Activated CD4-positive, alpha-beta T cell treated with anti-CD3 and anti-CD28 coated beads, Interleukin-2, amount 10 ng/mL, durations not matched to agents 7 days and 5 days (primary cell): ENCODE measurements at regions not wholly inside any gene's neighbourhood (a gene's known extent, or its start where the extent isn't known, plus 50 kb on each side); places are given as distances from the start of the nearest gene placed in this dataset.

Experiments used
- CTCF ChIA-PET: fragments of 350-600 bp; sonication (Branson Sonifier 250); formaldehyde crosslinking; loops from one replicate; lab custom pipeline; 2021; ENCODE audit warnings: antibody characterized with exemption; lab: Charles Lee
- POLR2A ChIA-PET: fragments of 350-600 bp; sonication (Branson Sonifier 250); formaldehyde crosslinking; loops from one replicate; lab custom pipeline; 2021; ENCODE audit warnings: antibody characterized with exemption; lab: Charles Lee
- DNase-seq: peaks from one replicate; pipeline ENCODE4 v3.0.0-alpha.2; 2020
- H3K27ac Mint-ChIP-seq: one replicate; pipeline ENCODE4 v1.8.0; 2021; ENCODE audit warnings: mild to moderate bottlenecking, moderate library complexity, mixed read lengths
- H3K27me3 Mint-ChIP-seq: one replicate; pipeline ENCODE4 v1.8.0; 2021; ENCODE audit warnings: mixed read lengths
- H3K36me3 Mint-ChIP-seq: one replicate; pipeline ENCODE4 v1.8.0; 2021; ENCODE audit warnings: low read depth, mixed read lengths
- H3K4me1 Mint-ChIP-seq: one replicate; pipeline ENCODE4 v1.8.0; 2021; ENCODE audit warnings: mixed read lengths
- H3K4me3 Mint-ChIP-seq: one replicate; pipeline ENCODE4 v1.8.0; 2021; ENCODE audit warnings: mild to moderate bottlenecking, moderate library complexity, mixed read lengths
- H3K9me3 Mint-ChIP-seq: one replicate; pipeline ENCODE4 v1.8.0; 2021; ENCODE audit warnings: mixed read lengths

- CTCF ChIA-PET, result interaction anchor here (1.2 kb wide), 1 partner anchor 24 kb away, joined by 3 read pairs; no protein-coding TSS in a partner anchor
Observed at GRCh38 chr11:110886288-110886970, 174.2 kb upstream of the ARHGAP20 start.

GRCh38 chr11:110883256-110883655, 171.0 kb upstream of the ARHGAP20 start:
- H3K27me3 Mint-ChIP-seq, result peaks cover 2% of the 10 kb centered on the region
- no peaks in the 10 kb centered on the region for H3K9me3 Mint-ChIP-seq
- H3K27ac Mint-ChIP-seq, result no peak overlapping the region
- no peak overlapping the region for H3K4me3 Mint-ChIP-seq
- CTCF ChIA-PET, result no interaction called here
- DNase-seq, result no peak
- H3K4me1 Mint-ChIP-seq, result no peaks in the 10 kb centered on the region
- H3K36me3 Mint-ChIP-seq, result no peaks in the 10 kb centered on the region
- POLR2A ChIA-PET, result no interaction called here

More at GRCh38 chr11:110886288-110886970, 174.2 kb upstream of the ARHGAP20 start:
- Mint-ChIP-seq H3K9me3 (no peaks in the 10 kb centered on the region), H3K27me3 (peaks cover 2% of the 10 kb centered on the region), H3K4me3 (no peak overlapping the region), H3K4me1 (no peaks in the 10 kb centered on the region), H3K27ac (no peak overlapping the region), H3K36me3 (no peaks in the 10 kb centered on the region)
- POLR2A ChIA-PET, result no interaction called here
- DNase-seq, result no peak

GRCh38 chr11:110878513-110878912, 166.3 kb upstream of the ARHGAP20 start:
- Mint-ChIP-seq H3K27me3 (no peaks in the 10 kb centered on the region), H3K4me3 (no peak overlapping the region), H3K27ac (no peak overlapping the region), H3K4me1 (no peaks in the 10 kb centered on the region), H3K9me3 (no peaks in the 10 kb centered on the region), H3K36me3 (no peaks in the 10 kb centered on the region)
- no peak for DNase-seq
- ChIA-PET CTCF (interaction anchor here (0.5 to 0.7 kb wide), 2 partner anchors 45 to 266 kb away, joined by 3 to 4 read pairs; no protein-coding TSS in a partner anchor), POLR2A (interaction anchor here (0.7 kb wide), 1 partner anchor 1143 kb away, joined by 5 read pairs; no protein-coding TSS in a partner anchor)

DNA sequence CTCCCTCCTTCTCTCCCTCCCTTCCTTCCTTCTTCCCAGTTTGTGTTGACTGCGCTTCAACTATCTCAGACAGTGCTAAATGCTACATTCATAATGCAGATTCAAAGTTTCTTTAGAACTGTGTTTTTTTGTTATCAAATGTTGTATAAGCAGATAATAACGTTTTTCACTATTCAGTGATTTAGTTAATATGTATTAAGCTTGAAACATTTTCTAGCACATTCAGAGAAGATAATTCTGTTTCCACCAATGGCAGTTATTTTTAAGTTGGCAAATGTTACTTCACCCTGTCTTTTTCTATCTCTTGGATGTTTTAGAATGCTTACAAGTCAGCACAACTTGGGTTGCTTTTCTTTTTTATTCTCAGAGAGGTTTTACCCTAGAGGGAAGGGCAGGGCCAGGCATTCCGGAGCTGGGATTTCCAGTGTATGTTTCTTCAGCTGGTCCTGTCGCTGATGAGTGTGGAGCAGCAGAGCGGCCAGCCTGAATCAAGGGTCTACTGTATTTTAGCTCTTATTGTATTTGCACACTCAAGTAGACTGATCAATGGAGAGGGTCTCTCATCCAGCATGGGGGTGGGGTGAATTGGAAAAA, 162.3 kb upstream of the ARHGAP20 start:
- no peak overlapping the region for H3K27ac Mint-ChIP-seq
- H3K9me3 Mint-ChIP-seq, result no peaks in the 10 kb centered on the region
- H3K4me3 Mint-ChIP-seq, result no peak overlapping the region
- H3K4me1 Mint-ChIP-seq, result no peaks in the 10 kb centered on the region
- no peak for DNase-seq
- POLR2A ChIA-PET, result no interaction called here
- CTCF ChIA-PET, result no interaction called here
- no peaks in the 10 kb centered on the region for H3K36me3 Mint-ChIP-seq
- H3K27me3 Mint-ChIP-seq, result no peaks in the 10 kb centered on the region

GRCh38 chr11:110873975-110874374, 161.7 kb upstream of the ARHGAP20 start:
- Mint-ChIP-seq H3K4me3 (no peak overlapping the region), H3K27ac (no peak overlapping the region), H3K27me3 (no peaks in the 10 kb centered on the region), H3K4me1 (no peaks in the 10 kb centered on the region), H3K36me3 (no peaks in the 10 kb centered on the region), H3K9me3 (no peaks in the 10 kb centered on the region)
- no peak for DNase-seq
- ChIA-PET CTCF (interaction anchor here (0.9 kb wide), 1 partner anchor 9 kb away, joined by 3 read pairs; no protein-coding TSS in a partner anchor), POLR2A (no interaction called here)

- DNase-seq, result no peak
- H3K9me3 Mint-ChIP-seq, result no peaks in the 10 kb centered on the region
- no peak overlapping the region for H3K4me3 Mint-ChIP-seq
- no peaks in the 10 kb centered on the region for H3K27me3 Mint-ChIP-seq
- no peaks in the 10 kb centered on the region for H3K4me1 Mint-ChIP-seq
- no peak overlapping the region for H3K27ac Mint-ChIP-seq
- POLR2A ChIA-PET, result no interaction called here
- CTCF ChIA-PET, result no interaction called here
- no peaks in the 10 kb centered on the region for H3K36me3 Mint-ChIP-seq
Observed at GRCh38 chr11:110870816-110871522, 158.7 kb upstream of the ARHGAP20 start.

DNA sequence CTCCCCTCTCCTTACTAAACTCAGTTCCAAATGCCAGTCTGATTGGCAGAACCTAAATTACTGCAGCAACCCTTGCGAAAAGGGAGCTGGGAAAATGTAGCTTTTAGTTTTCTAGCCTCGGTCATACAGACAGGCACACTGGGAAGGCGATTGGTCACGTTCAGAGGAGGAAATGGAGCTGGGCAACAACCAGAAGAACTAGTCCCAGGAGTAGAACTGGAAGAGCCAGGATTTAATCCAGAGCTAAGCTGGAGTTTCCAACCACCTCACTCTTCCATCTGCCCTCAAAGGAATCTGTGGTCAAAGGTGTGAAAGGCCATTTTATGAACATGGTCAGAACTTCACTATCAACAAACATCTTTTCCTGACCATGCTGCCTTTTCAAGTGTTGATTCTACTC, 155.7 kb upstream of the ARHGAP20 start:
- CTCF ChIA-PET, result no interaction called here
- no peak for DNase-seq
- no peak overlapping the region for H3K27ac Mint-ChIP-seq
- H3K9me3 Mint-ChIP-seq, result no peaks in the 10 kb centered on the region
- H3K4me1 Mint-ChIP-seq, result no peaks in the 10 kb centered on the region
- POLR2A ChIA-PET, result no interaction called here
- no peaks in the 10 kb centered on the region for H3K36me3 Mint-ChIP-seq
- no peak overlapping the region for H3K4me3 Mint-ChIP-seq
- H3K27me3 Mint-ChIP-seq, result no peaks in the 10 kb centered on the region

GRCh38 chr11:110866081-110866480, 153.8 kb upstream of the ARHGAP20 start:
- no peak for DNase-seq
- ChIA-PET POLR2A (no interaction called here), CTCF (no interaction called here)
- Mint-ChIP-seq H3K4me1 (no peaks in the 10 kb centered on the region), H3K36me3 (no peaks in the 10 kb centered on the region), H3K27ac (no peak overlapping the region), H3K9me3 (no peaks in the 10 kb centered on the region), H3K4me3 (no peak overlapping the region), H3K27me3 (no peaks in the 10 kb centered on the region)

DNA sequence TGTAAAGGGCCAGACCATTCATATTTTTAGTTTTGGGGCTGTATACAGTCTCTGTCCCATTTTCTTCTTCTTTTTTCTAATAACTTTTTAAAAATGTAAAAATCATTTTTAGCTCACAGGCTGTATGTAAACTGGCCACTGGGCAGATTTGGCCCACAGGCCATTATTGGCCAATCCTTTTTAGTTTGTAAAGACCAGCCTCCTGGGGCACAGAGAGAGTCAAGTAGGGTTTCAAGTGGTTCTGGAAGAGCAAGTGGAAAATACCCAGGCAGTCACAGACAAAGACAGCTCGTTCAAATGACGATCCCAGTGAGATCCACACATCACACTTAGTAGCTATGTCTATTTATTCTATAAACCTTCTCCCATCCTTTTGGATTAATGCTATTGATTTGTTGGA, 150.2 kb upstream of the ARHGAP20 start:
- Mint-ChIP-seq H3K4me1 (no peaks in the 10 kb centered on the region), H3K36me3 (no peaks in the 10 kb centered on the region), H3K27ac (no peak overlapping the region), H3K9me3 (no peaks in the 10 kb centered on the region), H3K27me3 (no peaks in the 10 kb centered on the region), H3K4me3 (no peak overlapping the region)
- CTCF ChIA-PET, result interaction anchor here (0.9 kb wide), 1 partner anchor 202 kb away, joined by 3 read pairs; no protein-coding TSS in a partner anchor
- no peak for DNase-seq
- POLR2A ChIA-PET, result no interaction called here

DNA sequence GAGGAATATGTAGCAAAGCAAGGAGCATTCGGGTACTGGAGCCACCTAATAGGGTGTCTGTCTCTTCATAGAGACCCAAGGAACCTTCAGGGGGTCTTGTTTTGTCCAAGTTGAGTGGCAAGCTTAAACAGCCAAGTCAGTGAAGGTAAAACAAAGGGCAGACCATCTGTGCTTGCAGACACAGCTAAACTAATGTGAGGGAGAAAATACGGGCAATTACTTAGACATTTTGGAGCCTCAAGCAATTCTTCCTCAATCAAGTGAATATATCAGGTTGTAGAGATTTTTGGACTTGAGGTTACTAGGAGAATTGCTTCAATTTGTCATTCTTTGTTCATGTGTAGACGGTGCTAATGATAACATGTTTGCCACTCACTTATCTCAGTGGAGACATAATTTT, 148.2 kb upstream of the ARHGAP20 start:
- H3K36me3 Mint-ChIP-seq, result no peaks in the 10 kb centered on the region
- POLR2A ChIA-PET, result no interaction called here

GRCh38 chr11:110859998-110860397, 147.8 kb upstream of the ARHGAP20 start:
- H3K4me3 Mint-ChIP-seq, result no peak overlapping the region
- H3K4me1 Mint-ChIP-seq, result no peaks in the 10 kb centered on the region
- no peaks in the 10 kb centered on the region for H3K9me3 Mint-ChIP-seq
- H3K27me3 Mint-ChIP-seq, result peaks cover 4% of the 10 kb centered on the region
- no peak for DNase-seq
- POLR2A ChIA-PET, result no interaction called here
- no peaks in the 10 kb centered on the region for H3K36me3 Mint-ChIP-seq
- CTCF ChIA-PET, result no interaction called here
- H3K27ac Mint-ChIP-seq, result no peak overlapping the region

More for the DNA sequence above, 148.2 kb upstream of the ARHGAP20 start:
- Mint-ChIP-seq H3K27ac (no peak overlapping the region), H3K27me3 (no peaks in the 10 kb centered on the region), H3K9me3 (no peaks in the 10 kb centered on the region), H3K4me3 (no peak overlapping the region), H3K4me1 (no peaks in the 10 kb centered on the region)
- CTCF ChIA-PET, result no interaction called here
- no peak for DNase-seq

GRCh38 chr11:110859240-110859840, 147.1 kb upstream of the ARHGAP20 start:
- H3K4me3 Mint-ChIP-seq, result no peak overlapping the region
- no peak overlapping the region for H3K27ac Mint-ChIP-seq
- no peaks in the 10 kb centered on the region for H3K4me1 Mint-ChIP-seq
- ChIA-PET CTCF (interaction anchor here (0.5 kb wide), 1 partner anchor 719 kb away, joined by 4 read pairs; no protein-coding TSS in a partner anchor), POLR2A (no interaction called here)
- no peak for DNase-seq
- no peaks in the 10 kb centered on the region for H3K36me3 Mint-ChIP-seq
- H3K9me3 Mint-ChIP-seq, result no peaks in the 10 kb centered on the region
- peaks cover 5% of the 10 kb centered on the region for H3K27me3 Mint-ChIP-seq

- POLR2A ChIA-PET, result no interaction called here
- H3K27me3 Mint-ChIP-seq, result peaks cover 5% of the 10 kb centered on the region
Observed at GRCh38 chr11:110858547-110858921, 146.3 kb upstream of the ARHGAP20 start.

More at GRCh38 chr11:110858547-110858921, 146.3 kb upstream of the ARHGAP20 start:
- H3K27ac Mint-ChIP-seq, result no peak overlapping the region
- CTCF ChIA-PET, result interaction anchor here (0.5 kb wide), 1 partner anchor 718 kb away, joined by 4 read pairs; no protein-coding TSS in a partner anchor
- no peaks in the 10 kb centered on the region for H3K4me1 Mint-ChIP-seq
- H3K36me3 Mint-ChIP-seq, result no peaks in the 10 kb centered on the region
- no peak overlapping the region for H3K4me3 Mint-ChIP-seq
- no peak for DNase-seq
- H3K9me3 Mint-ChIP-seq, result no peaks in the 10 kb centered on the region
